H1 (cell line): ENCODE measurements at regions not wholly inside any gene's neighbourhood (a gene's known extent, or its start where the extent isn't known, plus 50 kb on each side); places are given as distances from the start of the nearest gene placed in this dataset.

Source experiments
- CTCF ChIA-PET: fragments of 300-600 bp; sonication (Branson Sonifier 250); formaldehyde crosslinking; loops from one replicate; lab custom pipeline; 2021; ENCODE audit not compliant: partially characterized antibody; lab: Charles Lee
- POLR2A ChIA-PET: fragments of 300-600 bp; sonication (Branson Sonifier 250); formaldehyde crosslinking; loops from one replicate; lab custom pipeline; 2021; ENCODE audit warnings: inconsistent platforms; ENCODE audit not compliant: partially characterized antibody; lab: Charles Lee
- DNase-seq, 2 experiments: peaks; one replicate each; pipeline versions ENCODE4 v3.0.0 to v3.0.0-alpha.2; 2010 to 2022; ENCODE audit warnings: low spot score in 2 of 2, low read depth in 1 of 2, mixed read lengths in 1 of 2
- FAIRE-seq: peaks from 2 replicates; lab custom pipeline; 2011; peaks lifted over from hg19 to GRCh38; lab: Jason Lieb, UNC
- H2AFZ ChIP-seq: 2 replicates; pipeline ENCODE4 v1.8.1; 2012; ENCODE audit warnings: low read length, inconsistent platforms
- H2AK5ac ChIP-seq: 2 replicates; pipeline ENCODE4 v1.6.1; 2013; ENCODE audit warnings: low read depth, low read length
- H2BK120ac ChIP-seq: replicated peaks from 2 replicates; pipeline ENCODE3; 2013; ENCODE audit warnings: low read depth, low read length, inconsistent platforms
- H2BK12ac ChIP-seq: 2 replicates; pipeline ENCODE4 v1.6.1; 2013; ENCODE audit warnings: low read depth, low read length
- H2BK15ac ChIP-seq: 2 replicates; pipeline ENCODE4 v1.6.1; 2013; ENCODE audit warnings: low read length
- H2BK20ac ChIP-seq: 2 replicates; pipeline ENCODE4 v1.6.1; 2013; ENCODE audit warnings: low read length
- H2BK5ac ChIP-seq: 2 replicates; pipeline ENCODE4 v1.6.1; 2013; ENCODE audit warnings: low read depth, low read length
- H3K14ac ChIP-seq: 2 replicates; pipeline ENCODE4 v1.6.1; 2013; ENCODE audit warnings: inconsistent platforms; ENCODE audit not compliant: insufficient read length
- H3K18ac ChIP-seq: 2 replicates; pipeline ENCODE4 v1.6.1; 2013; ENCODE audit warnings: low read length; ENCODE audit errors: extremely low read depth
- H3K23ac ChIP-seq: 2 replicates; pipeline ENCODE4 v1.6.1; 2013; ENCODE audit warnings: inconsistent platforms; ENCODE audit not compliant: insufficient read length
- H3K23me2 ChIP-seq: 2 replicates; pipeline ENCODE4 v1.6.1; 2013; ENCODE audit warnings: low read depth, low read length
- H3K27ac ChIP-seq: 2 replicates; pipeline ENCODE4 v1.6.1; 2011; ENCODE audit warnings: low read depth, low read length, inconsistent platforms
- H3K27me3 ChIP-seq, 4 experiments: replicated peaks in 1 of 4; 1 replicate in 1 of 4; 2 replicates in 3 of 4; pipeline versions ENCODE4 v1.6.1 to v1.8.1; 2011 to 2013; ENCODE audit warnings: low read length in 3 of 4, mild to moderate bottlenecking in 3 of 4, inconsistent platforms in 2 of 4, mixed read lengths in 2 of 4, moderate library complexity in 1 of 4; ENCODE audit not compliant: control insufficient read depth in 3 of 4, insufficient read depth in 3 of 4; ENCODE audit errors: extremely low read depth in 1 of 4
- H3K36me3 ChIP-seq, 4 experiments: 2 replicates each; pipeline versions ENCODE4 v1.6.1 to v1.8.1; 2011 to 2013; ENCODE audit warnings: mild to moderate bottlenecking in 4 of 4, low read length in 3 of 4, moderate library complexity in 2 of 4, control low read depth in 1 of 4, inconsistent platforms in 1 of 4; ENCODE audit not compliant: insufficient read depth in 4 of 4, control insufficient read depth in 2 of 4
- H3K4ac ChIP-seq: replicated peaks from 2 replicates; pipeline ENCODE3; 2013; ENCODE audit warnings: low read length, low read depth, mixed read lengths, inconsistent platforms; ENCODE audit not compliant: insufficient read length
- H3K4me1 ChIP-seq, 4 experiments: replicated peaks in 1 of 4; 1 replicate in 1 of 4; 2 replicates in 3 of 4; pipeline versions ENCODE4 v1.6.1 to v1.8.1; 2011 to 2013; ENCODE audit warnings: low read length in 3 of 4, inconsistent platforms in 2 of 4, mixed read lengths in 1 of 4; ENCODE audit not compliant: insufficient read depth in 4 of 4, control insufficient read depth in 3 of 4
- H3K4me2 ChIP-seq, 2 experiments: 2 replicates each; pipeline versions ENCODE4 v1.6.1 to v1.8.1; 2011 to 2013; ENCODE audit warnings: low read depth in 2 of 2, low read length in 2 of 2, control low read depth in 1 of 2, inconsistent platforms in 1 of 2, mild to moderate bottlenecking in 1 of 2; ENCODE audit not compliant: insufficient read depth in 1 of 2
- H3K4me3 ChIP-seq, 4 experiments: fragments of 200-600, 300-600 bp in 1 of 4; sonication (generic), shearing (Covaris generic), sonication (Bioruptor Twin) in 1 of 4; 2 replicates each; pipeline versions ENCODE4 v1.5.1 to v1.8.1; 2011 to 2016; ENCODE audit warnings: low read length in 4 of 4, low read depth in 3 of 4, control low read depth in 2 of 4, inconsistent platforms in 2 of 4, mild to moderate bottlenecking in 2 of 4, mixed read lengths in 1 of 4, moderate library complexity in 1 of 4; ENCODE audit not compliant: insufficient read depth in 2 of 4; ENCODE audit errors: extremely low read depth in 1 of 4
- H3K56ac ChIP-seq: replicated peaks from 2 replicates; pipeline ENCODE3; 2013; ENCODE audit warnings: low read depth, mild to moderate bottlenecking, mixed read lengths, low read length, inconsistent platforms; ENCODE audit not compliant: insufficient read length
- H3K79me1 ChIP-seq: 2 replicates; pipeline ENCODE4 v1.6.1; 2013; ENCODE audit warnings: low read depth, low read length, control low read depth
- H3K79me2 ChIP-seq, 2 experiments: 2 replicates each; pipeline versions ENCODE4 v1.6.1 to v1.8.1; 2012 to 2013; ENCODE audit warnings: low read length in 2 of 2, mild to moderate bottlenecking in 2 of 2, inconsistent platforms in 1 of 2; ENCODE audit not compliant: insufficient read depth in 2 of 2, control insufficient read depth in 1 of 2
- H3K9ac ChIP-seq, 4 experiments: replicated peaks in 1 of 4; 1 replicate in 1 of 4; 2 replicates in 3 of 4; pipeline versions ENCODE4 v1.6.1 to v1.8.1; 2011 to 2013; ENCODE audit warnings: low read depth in 3 of 4, low read length in 3 of 4, control low read depth in 2 of 4, mild to moderate bottlenecking in 2 of 4, moderate library complexity in 2 of 4, inconsistent platforms in 1 of 4; ENCODE audit errors: extremely low read depth in 1 of 4
- H3K9me3 ChIP-seq, 2 experiments: 2 replicates each; pipeline versions ENCODE4 v1.6.1 to v1.8.1; 2012 to 2013; ENCODE audit warnings: mild to moderate bottlenecking in 2 of 2, moderate library complexity in 2 of 2, control low read depth in 1 of 2, inconsistent platforms in 1 of 2, low read depth in 1 of 2, low read length in 1 of 2, mixed read lengths in 1 of 2; ENCODE audit not compliant: insufficient read depth in 2 of 2
- H4K20me1 ChIP-seq, 2 experiments: replicated peaks in 1 of 2; 2 replicates each; pipeline versions ENCODE3 to v1.8.1; 2011 to 2013; ENCODE audit warnings: inconsistent platforms in 2 of 2, low read length in 2 of 2, mild to moderate bottlenecking in 1 of 2; ENCODE audit not compliant: insufficient read depth in 2 of 2, control insufficient read depth in 1 of 2
- H4K5ac ChIP-seq: 2 replicates; pipeline ENCODE4 v1.6.1; 2013; ENCODE audit warnings: low read length, low read depth, mixed read lengths, inconsistent platforms; ENCODE audit not compliant: insufficient read length
- H4K8ac ChIP-seq: 2 replicates; pipeline ENCODE4 v1.8.0; 2013; ENCODE audit warnings: mild to moderate bottlenecking, moderate library complexity, low read length, inconsistent platforms; ENCODE audit not compliant: insufficient read depth; ENCODE audit errors: extremely low read depth
- H4K91ac ChIP-seq: replicated peaks from 2 replicates; pipeline ENCODE3; 2013; ENCODE audit warnings: low read length, mixed read lengths, inconsistent platforms; ENCODE audit not compliant: insufficient read length
- CEBPB ChIP-seq: IDR thresholded peaks from 2 replicates; pipeline ENCODE4 v1.6.1; 2012; ENCODE audit warnings: low read depth, low read length
- JUND ChIP-seq: IDR thresholded peaks from 2 replicates; pipeline ENCODE4 v1.6.1; 2011; ENCODE audit warnings: mild to moderate bottlenecking, improper control_type of control experiment, low read length
- NANOG ChIP-seq: IDR thresholded peaks from 2 replicates; pipeline ENCODE4 v1.6.1; 2011; ENCODE audit warnings: low read length, low read depth, mild to moderate bottlenecking, inconsistent platforms; ENCODE audit not compliant: insufficient read depth, poor library complexity, severe bottlenecking
- POU5F1 ChIP-seq: IDR thresholded peaks from 2 replicates; pipeline ENCODE4 v1.6.1; 2011; ENCODE audit warnings: low read depth, mild to moderate bottlenecking, low read length, moderate library complexity
- RBBP5 ChIP-seq: IDR thresholded peaks from 2 replicates; pipeline ENCODE4 v1.7.1; 2012; ENCODE audit warnings: low read depth, mild to moderate bottlenecking, inconsistent platforms, low read length, moderate library complexity, borderline replicate concordance
- RNF2 ChIP-seq: fragments of 200-900, 300-1000 bp; sonication (generic); IDR thresholded peaks from 2 replicates; pipeline ENCODE4 v1.7.1; 2016; ENCODE audit warnings: borderline replicate concordance, low read depth, mild to moderate bottlenecking, antibody characterized with exemption, low read length; ENCODE audit not compliant: poor library complexity, severe bottlenecking; ENCODE audit errors: missing control alignments
- TBP ChIP-seq: IDR thresholded peaks from 2 replicates; pipeline ENCODE4 v1.6.1; 2011; ENCODE audit warnings: low read depth, low read length, improper control_type of control experiment
- ZNF274 ChIP-seq: IDR thresholded peaks from 2 replicates; pipeline ENCODE4 v1.7.0; 2012; ENCODE audit warnings: low read length, borderline replicate concordance; ENCODE audit errors: extremely low read depth
- WGBS, 2 experiments: shearing (Covaris generic) in 1 of 2; methylation state at CpG; one replicate each; pipeline versions ENCODE4 v1.1.6 to v1.1.7; 2013 to 2015; ENCODE audit warnings: low lambda C conversion rate in 2 of 2, mixed read lengths in 2 of 2, inconsistent platforms in 1 of 2, low coverage in 1 of 2, missing lambda C conversion rate in 1 of 2; ENCODE audit not compliant: insufficient replicate concordance in 2 of 2, insufficient coverage in 1 of 2, insufficient read length in 1 of 2; ENCODE audit errors: extremely low coverage in 1 of 2, missing lambda C conversion rate in 1 of 2; 5-methylcytosine and 5-hydroxymethylcytosine counted together

DNA sequence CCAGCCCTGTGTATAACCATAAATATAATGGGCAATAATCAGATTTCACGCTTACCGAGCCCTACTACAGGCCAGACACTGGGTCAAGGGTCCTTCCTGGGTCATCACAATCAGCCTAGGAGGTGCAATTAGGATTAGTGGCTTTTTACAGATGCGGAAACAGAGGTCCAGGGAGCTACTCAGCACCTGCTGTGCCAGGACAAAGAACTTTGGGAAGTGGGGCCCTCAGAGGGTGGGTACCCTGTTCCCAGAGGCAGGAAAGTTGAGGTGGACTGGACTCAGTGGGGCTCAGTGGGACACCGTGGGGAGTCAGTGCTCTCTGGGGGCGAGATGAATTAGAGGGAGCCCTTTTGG lies 77.2 kb downstream of the CEBPB start:
- H2BK5ac ChIP-seq, result no peak overlapping the region
- H3K23ac ChIP-seq, result no peak overlapping the region
- H3K9me3 ChIP-seq, result no peaks in the 10 kb centered on the region
- H4K20me1 ChIP-seq, result no peaks in the 10 kb centered on the region
- H3K9ac ChIP-seq, result no peak overlapping the region
- no peak overlapping the region for H3K27ac ChIP-seq
- H3K14ac ChIP-seq, result no peak overlapping the region
- peak overlapping the region; percentile 60; the same call in 1 of the 2 replicates for H3K18ac ChIP-seq
- CTCF ChIA-PET, result interaction anchor here (1.0 to 5.0 kb wide), 2 partner anchors 9 to 14 kb away, joined by 4 to 45 read pairs; no protein-coding TSS in a partner anchor
- H3K4me3 ChIP-seq, result peak overlapping the region in 1 of 4 experiments; percentile 4; a peak in 1 of 8 replicates
- H3K79me1 ChIP-seq, result no peaks in the 10 kb centered on the region
- TF ChIP-seq RNF2 (no peak), POU5F1 (no peak), CEBPB (no peak), ZNF274 (no peak), TBP (no peak), NANOG (no peak), JUND (no peak), RBBP5 (no peak)
- no peak overlapping the region for H3K56ac ChIP-seq
- peak overlapping the region; percentile 82; the same call in 1 of the 2 replicates for H4K8ac ChIP-seq
- peak overlapping the region; percentile 32; the same call in 1 of the 2 replicates for H2BK20ac ChIP-seq
- no peak overlapping the region for H3K4ac ChIP-seq
- FAIRE-seq, result no peak
- H3K79me2 ChIP-seq, result no peaks in the 10 kb centered on the region
- no peak overlapping the region for H2AK5ac ChIP-seq
- H3K4me1 ChIP-seq, result peaks cover 4 to 9% (median 8%) of the 10 kb centered on the region in 4 experiments; a peak in 6 of 7 replicates
- H4K5ac ChIP-seq, result no peak overlapping the region
- 61% methylated on average over 5 of the region's 5 CpGs; no CpG with 5 or more reads in 1 of the 2 experiments for WGBS, 2 experiments
- no peaks in the 10 kb centered on the region for H3K23me2 ChIP-seq
- 0 out of 2 replicates have a peak overlapping the region, but pooled peaks have one; percentile 78 for H2AFZ ChIP-seq
- no peak overlapping the region for H4K91ac ChIP-seq
- 0 out of 4 replicates have a peak overlapping the region, but pooled peaks of 1 of the 2 experiments have one; percentile 17 for H3K4me2 ChIP-seq
- H2BK120ac ChIP-seq, result no peak overlapping the region
- DNase-seq, result no peak
- H2BK15ac ChIP-seq, result peak overlapping the region; percentile 99; the same call in 1 of the 2 replicates
- no peaks in the 10 kb centered on the region for H3K27me3 ChIP-seq
- POLR2A ChIA-PET, result interaction anchor here (1.2 to 1.9 kb wide), 2 partner anchors 73 to 77 kb away, joined by 4 to 6 read pairs; partner anchors contain the start of gene CEBPB
- H3K36me3 ChIP-seq, result no peaks in the 10 kb centered on the region
- no peak overlapping the region for H2BK12ac ChIP-seq
